A673 (cell line): ENCODE measurements at regions not wholly inside any gene's neighbourhood (a gene's known extent, or its start where the extent isn't known, plus 50 kb on each side); places are given as distances from the start of the nearest gene placed in this dataset.

Source experiments
- CTCF ChIP-seq: fragments of 300-800, 200-600 bp; sonication (generic); conservative IDR thresholded peaks from 2 replicates; pipeline ENCODE4 v1.5.1; 2017; ENCODE audit warnings: low read depth, mild to moderate bottlenecking, antibody characterized with exemption, low read length, moderate library complexity, mixed read lengths
- EZH2 ChIP-seq: fragments of 200-600 bp; sonication (generic); IDR thresholded peaks from 2 replicates; pipeline ENCODE4 v1.6.1; 2017; ENCODE audit warnings: borderline replicate concordance, low read depth, mild to moderate bottlenecking, mixed read lengths, antibody characterized with exemption, low read length; ENCODE audit not compliant: poor library complexity, severe bottlenecking

- TF ChIP-seq CTCF = no peak
- TF ChIP-seq EZH2 = no peak
These were observed 268.4 kb upstream of the DUSP10 start for GRCh38 chr1:222010306-222010705.
